Natural killer cell (primary cell): ENCODE measurements at regions not wholly inside any gene's neighbourhood (a gene's known extent, or its start where the extent isn't known, plus 50 kb on each side); places are given as distances from the start of the nearest gene placed in this dataset.

Experiments used
- ATAC-seq, 3 donors: fragments of 150-1000 bp in 2 of 3; fragments of 200-7000 bp in 1 of 3; cut with Tn5 transposase; 1 replicate in 1 of 3; 2 replicates in 2 of 3; pipeline ENCODE4 v1.10.0; 2021; ENCODE audit warnings: mild to moderate bottlenecking in 2 of 3, moderate library complexity in 2 of 3
- DNase-seq, 2 donors: peaks; one replicate each; pipeline versions ENCODE4 v3.0.0 to v3.0.0-alpha.2; 2013 to 2021; ENCODE audit warnings: mixed read lengths in 1 of 2
- H3K27ac ChIP-seq: one replicate; pipeline ENCODE4 v1.5.1; 2013; ENCODE audit warnings: mild to moderate bottlenecking, low read length
- H3K27me3 ChIP-seq: one replicate; pipeline ENCODE4 v1.6.1; 2013; ENCODE audit warnings: low read length; ENCODE audit not compliant: control insufficient read depth, insufficient read depth
- H3K36me3 ChIP-seq: one replicate; pipeline ENCODE4 v1.6.1; 2013; ENCODE audit warnings: low read length; ENCODE audit not compliant: control insufficient read depth, insufficient read depth
- H3K4me1 ChIP-seq: one replicate; pipeline ENCODE4 v1.6.1; 2013; ENCODE audit warnings: low read length; ENCODE audit not compliant: control insufficient read depth, insufficient read depth
- H3K4me3 ChIP-seq: one replicate; pipeline ENCODE4 v1.5.1; 2013; ENCODE audit warnings: low read length
- H3K9me3 ChIP-seq: one replicate; pipeline ENCODE4 v1.6.1; 2013; ENCODE audit warnings: low read length; ENCODE audit not compliant: control insufficient read depth, insufficient read depth
- H3K27ac Mint-ChIP-seq, 2 donors: one replicate each; pipeline ENCODE4 v1.8.0; 2022; ENCODE audit warnings: mild to moderate bottlenecking in 2 of 2, mixed read lengths in 2 of 2, moderate library complexity in 1 of 2
- H3K27me3 Mint-ChIP-seq, 2 donors: one replicate each; pipeline ENCODE4 v1.8.0; 2022; ENCODE audit warnings: low read depth in 2 of 2, mixed read lengths in 2 of 2
- H3K36me3 Mint-ChIP-seq: one replicate; pipeline ENCODE4 v1.8.0; 2022; ENCODE audit warnings: mixed read lengths
- H3K4me1 Mint-ChIP-seq, 2 donors: one replicate each; pipeline ENCODE4 v1.8.0; 2022; ENCODE audit warnings: mixed read lengths in 2 of 2
- H3K4me3 Mint-ChIP-seq: one replicate; pipeline ENCODE4 v1.8.0; 2022; ENCODE audit warnings: mild to moderate bottlenecking, moderate library complexity, mixed read lengths
- H3K9me3 Mint-ChIP-seq, 2 donors: one replicate each; pipeline ENCODE4 v1.8.0; 2022; ENCODE audit warnings: mixed read lengths in 2 of 2
- WGBS: methylation state at CpG from one replicate; pipeline ENCODE4 v1.1.7; 2013; ENCODE audit warnings: missing lambda C conversion rate; ENCODE audit not compliant: insufficient coverage; 5-methylcytosine and 5-hydroxymethylcytosine counted together
- intact Hi-C: fragments of 100-400 bp; cut with micrococcal nuclease; formaldehyde crosslinking; loops from one replicate; pipeline ENCODE4 v1.14.2; 2022
- TF ChIP-seq, protein P1 (sequence below): fragments of 200-600 bp; IDR thresholded peaks from one replicate; pipeline ENCODE4 v1.8.0; 2022; ENCODE audit warnings: antibody characterized with exemption

DNA sequence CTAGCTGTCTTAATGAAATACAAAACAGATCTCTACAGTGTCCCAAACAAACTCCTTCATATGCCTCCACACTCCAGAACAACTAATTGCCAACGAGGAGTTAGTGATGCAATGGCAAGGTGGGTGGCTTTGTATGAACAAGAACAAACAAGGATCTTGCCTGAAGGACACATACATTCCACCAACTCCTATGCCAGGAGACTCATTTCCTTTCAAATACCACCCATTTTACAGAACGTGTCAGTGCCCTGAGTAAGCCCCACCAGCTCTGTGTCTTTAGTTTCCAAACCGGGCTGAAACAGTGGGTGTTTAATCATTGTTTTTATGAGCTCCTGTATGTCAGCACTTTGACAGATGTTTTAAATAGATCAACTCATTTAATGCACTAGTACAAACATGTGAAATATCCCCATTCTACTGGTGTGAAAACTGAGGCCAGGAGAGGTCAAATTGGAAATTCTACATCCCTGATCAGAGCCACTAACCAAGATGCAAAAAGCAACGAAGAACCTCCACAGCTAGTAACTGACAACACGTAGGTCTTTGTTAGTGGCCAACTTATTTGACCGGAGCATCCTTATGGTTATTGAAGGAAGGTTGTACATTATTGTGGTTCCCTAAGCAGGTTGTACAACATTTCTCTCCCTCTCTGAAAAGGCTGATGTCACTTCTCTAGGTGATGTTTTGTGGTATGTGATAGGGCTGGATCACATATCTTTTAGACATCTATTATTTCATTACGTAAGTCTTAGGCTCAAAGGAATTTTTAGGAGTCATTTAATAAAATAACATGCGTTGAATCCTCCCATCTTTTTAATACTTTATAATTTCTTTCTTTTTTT lies 534.9 kb upstream of the TNP1 start:
- Histone ChIP-seq H3K4me3 (no peak overlapping the region), H3K27ac (no peak overlapping the region), H3K4me1 (peaks cover 7% of the 10 kb centered on the region), H3K27me3 (no peaks in the 10 kb centered on the region), H3K36me3 (no peaks in the 10 kb centered on the region), H3K9me3 (peaks cover 8% of the 10 kb centered on the region)
- WGBS: 92% methylated on average over 4 of the region's 8 CpGs
- Mint-ChIP-seq H3K4me3 (no peak overlapping the region), H3K27ac (no peak overlapping the region), H3K36me3 (no peaks in the 10 kb centered on the region), H3K9me3 (peaks cover 2 to 5% of the 10 kb centered on the region in 2 donors), H3K4me1 (peaks cover 9 to 10% of the 10 kb centered on the region in 2 donors), H3K27me3 (peaks cover 0 to 4% of the 10 kb centered on the region in 2 donors)
- ATAC-seq (no peak), DNase-seq (no peak)
- TF ChIP-seq, protein P1, sequence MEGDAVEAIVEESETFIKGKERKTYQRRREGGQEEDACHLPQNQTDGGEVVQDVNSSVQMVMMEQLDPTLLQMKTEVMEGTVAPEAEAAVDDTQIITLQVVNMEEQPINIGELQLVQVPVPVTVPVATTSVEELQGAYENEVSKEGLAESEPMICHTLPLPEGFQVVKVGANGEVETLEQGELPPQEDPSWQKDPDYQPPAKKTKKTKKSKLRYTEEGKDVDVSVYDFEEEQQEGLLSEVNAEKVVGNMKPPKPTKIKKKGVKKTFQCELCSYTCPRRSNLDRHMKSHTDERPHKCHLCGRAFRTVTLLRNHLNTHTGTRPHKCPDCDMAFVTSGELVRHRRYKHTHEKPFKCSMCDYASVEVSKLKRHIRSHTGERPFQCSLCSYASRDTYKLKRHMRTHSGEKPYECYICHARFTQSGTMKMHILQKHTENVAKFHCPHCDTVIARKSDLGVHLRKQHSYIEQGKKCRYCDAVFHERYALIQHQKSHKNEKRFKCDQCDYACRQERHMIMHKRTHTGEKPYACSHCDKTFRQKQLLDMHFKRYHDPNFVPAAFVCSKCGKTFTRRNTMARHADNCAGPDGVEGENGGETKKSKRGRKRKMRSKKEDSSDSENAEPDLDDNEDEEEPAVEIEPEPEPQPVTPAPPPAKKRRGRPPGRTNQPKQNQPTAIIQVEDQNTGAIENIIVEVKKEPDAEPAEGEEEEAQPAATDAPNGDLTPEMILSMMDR: no peak
- intact Hi-C loops: no loop called here

DNA sequence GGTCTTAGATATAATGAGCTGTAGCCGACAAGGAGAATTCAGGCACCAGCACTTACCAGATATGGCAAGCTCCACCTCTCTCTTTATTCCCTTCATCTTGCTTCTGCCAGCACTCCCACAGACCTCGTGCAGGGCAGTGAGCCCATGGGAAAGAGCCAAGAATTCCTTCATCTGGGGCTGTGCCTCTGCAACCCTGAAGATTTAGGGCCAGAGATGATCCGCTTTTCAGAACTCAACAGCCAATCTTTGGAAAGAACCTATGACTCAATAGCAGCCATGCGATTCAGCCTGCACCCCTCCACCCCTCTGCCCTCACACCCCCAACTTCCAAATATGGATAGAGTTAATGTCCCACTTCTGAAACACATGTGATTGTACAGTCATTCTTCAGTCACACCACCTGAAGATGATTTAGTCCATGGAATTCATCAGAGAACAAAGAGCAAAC lies 533.7 kb upstream of the TNP1 start:
- H3K4me3 ChIP-seq: no peak overlapping the region
- H3K36me3 ChIP-seq: no peaks in the 10 kb centered on the region
- peaks cover 0 to 4% of the 10 kb centered on the region in 2 donors for H3K27me3 Mint-ChIP-seq
- TF ChIP-seq, protein P1: no peak
- H3K9me3 ChIP-seq: peaks cover 8% of the 10 kb centered on the region
- intact Hi-C loops: no loop called here
- DNase-seq (no peak), ATAC-seq (no peak)
- peaks cover 2% of the 10 kb centered on the region for H3K4me1 ChIP-seq
- peaks cover 3 to 4% of the 10 kb centered on the region in 2 donors for H3K4me1 Mint-ChIP-seq
- H3K27me3 ChIP-seq: no peaks in the 10 kb centered on the region
- H3K4me3 Mint-ChIP-seq: no peak overlapping the region
- WGBS: 86% methylated on average over 4 of the region's 4 CpGs
- H3K9me3 Mint-ChIP-seq: peaks cover 2 to 5% of the 10 kb centered on the region in 2 donors
- no peaks in the 10 kb centered on the region for H3K36me3 Mint-ChIP-seq
- H3K27ac ChIP-seq: no peak overlapping the region
- H3K27ac Mint-ChIP-seq: no peak overlapping the region

DNA sequence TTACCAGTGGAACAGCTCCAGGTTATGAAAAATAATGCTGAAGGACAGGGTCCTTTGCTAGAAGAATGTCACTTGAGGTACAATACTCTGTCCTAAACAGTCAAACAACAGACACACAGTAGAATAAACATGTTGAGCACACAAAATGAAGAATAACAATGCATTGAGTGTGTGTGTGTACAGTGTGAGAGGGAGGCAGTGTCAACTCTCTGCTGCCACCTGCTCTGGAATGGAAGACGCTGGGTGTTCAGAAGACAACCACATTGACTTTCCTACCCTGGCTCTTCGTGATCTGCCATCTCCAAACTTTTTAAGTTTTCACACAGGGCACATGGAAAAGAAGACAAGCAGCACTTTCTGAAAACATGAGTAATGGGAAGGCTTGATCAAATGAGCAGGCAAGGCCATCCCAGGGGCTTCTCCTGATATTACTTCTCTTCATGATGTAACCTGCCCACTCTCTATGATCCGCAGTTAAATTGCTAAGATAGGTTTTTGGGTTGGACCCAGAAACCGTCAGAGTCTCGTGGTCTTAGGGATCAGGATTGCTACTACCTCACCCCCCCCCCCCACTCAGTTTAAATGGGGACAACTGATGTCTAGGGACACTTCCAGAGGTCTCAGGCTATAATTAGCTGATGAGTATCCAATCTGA lies 533.2 kb upstream of the TNP1 start:
- Histone ChIP-seq H3K27me3 (no peaks in the 10 kb centered on the region), H3K4me1 (no peaks in the 10 kb centered on the region), H3K4me3 (no peak overlapping the region), H3K36me3 (no peaks in the 10 kb centered on the region), H3K9me3 (peaks cover 8% of the 10 kb centered on the region), H3K27ac (no peak overlapping the region)
- Mint-ChIP-seq H3K4me1 (no peaks in the 10 kb centered on the region), H3K27me3 (peaks cover under 1 to 4% of the 10 kb centered on the region in 2 donors), H3K27ac (no peak overlapping the region), H3K9me3 (peaks cover 2 to 5% of the 10 kb centered on the region in 2 donors), H3K4me3 (no peak overlapping the region), H3K36me3 (no peaks in the 10 kb centered on the region)
- 95% methylated on average over 5 of the region's 5 CpGs for WGBS
- ATAC-seq (no peak), DNase-seq (no peak)
- TF ChIP-seq, protein P1: no peak
- intact Hi-C loops: no loop called here
